ENCODE measurements at regions not wholly inside any gene's neighbourhood (a gene's known extent, or its start where the extent isn't known, plus 50 kb on each side); places are given as distances from the start of the nearest gene placed in this dataset.

DNA sequence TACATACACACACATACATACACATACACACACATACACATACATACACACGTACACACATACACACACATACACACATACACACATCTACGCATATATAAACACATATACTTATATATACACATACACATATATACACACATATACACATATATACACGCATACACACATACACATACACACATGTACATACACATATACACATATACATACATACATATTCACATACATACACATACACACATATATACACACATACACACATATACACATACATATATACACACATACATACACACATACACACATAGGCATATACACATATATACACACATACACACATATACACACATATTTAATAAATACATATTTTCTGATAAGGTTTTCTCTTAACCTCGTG, 324.0 kb downstream of the RPS6KC1 start:
- DNase-seq, result no peak

- DNase-seq, result no peak
Measured at GRCh38 chr1:213376862-213377372, 325.9 kb downstream of the RPS6KC1 start.

DNA sequence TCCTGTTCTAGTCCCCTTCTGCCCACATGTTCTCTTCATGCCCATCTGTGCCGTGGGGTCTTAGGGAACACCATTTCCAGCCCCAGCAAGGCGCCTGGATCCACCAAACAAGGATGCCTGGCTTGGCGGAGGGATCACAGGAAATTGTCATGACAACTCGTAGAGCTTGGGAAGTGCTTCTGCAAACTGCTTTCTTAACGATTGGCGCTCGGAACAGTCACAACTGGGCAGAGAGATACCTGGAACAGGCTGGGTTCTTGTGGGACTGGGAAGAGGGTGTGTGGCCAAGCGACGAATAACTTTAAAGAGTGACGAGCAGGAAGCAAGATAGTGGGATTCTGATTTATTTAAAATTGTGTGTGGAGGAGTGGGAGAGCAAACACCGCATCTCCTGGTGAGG, 329.8 kb downstream of the RPS6KC1 start:
- DNase-seq, result no peak

DNA sequence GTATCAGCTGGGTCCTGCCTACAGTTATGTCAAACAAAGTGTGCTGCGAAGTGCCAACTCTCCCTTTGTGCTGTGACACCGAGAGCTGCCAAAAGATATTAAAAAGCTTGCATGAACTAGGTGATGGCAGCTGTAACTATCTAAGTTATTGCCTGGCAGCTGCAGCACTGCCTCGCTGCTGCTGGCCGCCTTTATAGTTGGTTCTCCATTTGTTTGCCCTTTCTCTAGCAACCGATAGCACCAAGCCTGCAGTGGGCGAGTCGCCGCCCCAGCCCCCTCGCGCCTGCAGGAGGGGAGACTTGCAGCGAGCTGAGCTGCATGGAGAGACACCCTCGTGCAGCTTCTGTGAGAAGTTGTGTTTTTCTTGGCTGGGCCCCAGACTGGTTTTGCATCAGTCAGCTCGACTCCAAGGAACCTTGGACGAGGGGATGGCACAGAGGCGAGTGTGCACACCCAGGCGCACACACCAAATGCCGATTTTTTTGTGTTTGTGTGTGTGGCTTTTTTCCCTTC, 330.6 kb downstream of the RPS6KC1 start:
- DNase-seq, result no peak

DNA sequence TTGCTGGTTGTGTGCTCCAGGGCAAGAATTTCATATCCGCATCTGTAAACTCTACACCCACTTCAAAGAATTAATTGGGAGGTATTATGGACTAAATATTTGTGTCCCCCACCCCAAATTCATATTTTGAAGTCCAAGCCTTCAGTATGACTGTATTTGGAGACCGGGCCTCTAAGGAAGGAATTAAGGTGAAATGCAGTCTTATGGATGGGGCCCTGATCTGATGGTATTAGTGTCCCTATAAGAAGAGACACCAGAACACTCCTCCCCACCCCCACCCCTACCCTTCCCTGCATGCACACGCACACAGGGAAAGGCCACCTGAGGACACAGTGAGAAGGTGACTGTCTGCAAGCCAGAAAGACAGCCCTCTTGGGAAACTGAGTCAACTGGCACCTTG, 332.4 kb downstream of the RPS6KC1 start:
- DNase-seq, result no peak

DNA sequence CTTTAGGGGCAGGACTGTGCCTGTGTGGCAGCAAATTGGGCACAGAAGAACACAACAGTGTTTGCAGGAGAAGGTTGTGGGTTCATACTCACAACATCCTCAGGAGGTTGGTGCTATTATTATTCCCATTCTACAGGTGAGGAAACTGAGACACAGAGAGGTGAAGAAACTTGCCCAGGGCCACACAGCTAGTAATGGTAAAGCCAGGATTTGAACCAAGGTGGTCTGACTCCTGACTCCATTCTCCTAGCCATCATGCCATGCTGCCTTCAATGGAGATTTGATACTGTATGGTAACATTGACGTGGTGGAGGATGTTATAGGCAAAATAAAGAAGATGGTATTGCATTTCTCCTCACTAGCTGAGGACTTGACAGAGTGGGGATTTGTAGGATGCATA, 334.2 kb downstream of the RPS6KC1 start:
- no peak for DNase-seq

GRCh38 chr1:213385806-213386324, 334.8 kb downstream of the RPS6KC1 start:
- DNase-seq, result no peak

DNA sequence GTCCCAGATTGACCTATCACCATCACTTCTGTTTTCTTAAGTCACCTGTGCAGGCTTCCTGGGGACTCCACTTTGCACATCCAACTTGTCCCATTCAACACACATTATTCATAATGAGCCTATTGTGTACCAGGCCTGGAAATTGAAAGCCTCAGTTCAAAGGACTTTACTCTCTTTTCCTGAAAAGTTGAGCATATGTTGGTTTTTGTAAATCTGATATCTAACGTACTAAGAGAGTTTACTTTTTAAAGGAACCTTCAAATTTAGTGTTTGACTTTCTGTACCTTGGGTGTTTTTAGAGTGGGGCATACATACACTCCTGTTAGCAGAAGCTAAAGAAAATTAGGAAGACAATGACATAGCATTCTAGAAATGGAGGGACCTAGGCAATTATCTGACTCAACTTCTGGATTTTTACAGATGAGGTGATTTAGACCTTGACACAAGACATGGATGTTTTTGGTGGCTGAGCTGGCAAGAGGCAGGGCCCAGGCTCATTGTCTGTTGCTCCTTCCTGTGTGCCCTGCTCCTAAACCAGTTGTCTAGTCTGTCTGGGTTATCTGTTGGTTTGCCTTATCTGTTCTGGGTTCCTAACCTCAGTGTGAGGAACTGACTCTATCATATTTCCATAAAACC, 336.5 kb downstream of the RPS6KC1 start:
- no peak for DNase-seq

GRCh38 chr1:213388199-213388598, 337.2 kb downstream of the RPS6KC1 start:
- DNase-seq, result no peak

DNA sequence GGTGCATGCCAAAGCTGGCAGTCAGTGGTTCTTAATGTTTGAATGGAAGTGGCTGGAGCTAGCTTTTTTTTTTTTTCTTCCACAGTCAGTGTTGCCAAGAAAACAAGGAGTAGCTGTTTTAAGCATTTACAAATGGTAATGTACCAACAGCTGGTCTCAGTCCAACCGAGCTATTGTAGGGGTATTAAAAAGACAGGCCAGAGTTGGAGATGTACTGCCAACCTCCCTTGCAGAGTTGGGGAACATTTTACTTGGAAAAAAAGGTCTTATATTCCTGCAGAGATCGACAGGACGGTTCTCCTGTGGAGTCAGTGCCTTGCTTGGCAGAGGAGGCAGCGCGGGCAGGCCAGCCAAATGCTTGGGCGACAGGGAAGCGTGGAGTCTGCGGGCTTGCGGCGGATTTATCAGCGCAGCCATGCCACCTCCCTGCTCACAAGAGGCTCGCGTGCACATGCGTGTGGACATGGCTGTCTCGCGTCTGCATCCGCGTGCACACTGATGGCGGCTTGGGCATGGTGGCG, 338.1 kb downstream of the RPS6KC1 start:
- no peak for DNase-seq

- no peak for DNase-seq
Measured at GRCh38 chr1:213391445-213391844, 340.4 kb downstream of the RPS6KC1 start.

- no peak for DNase-seq
Measured at GRCh38 chr1:213393860-213394259, 342.8 kb downstream of the RPS6KC1 start.

- DNase-seq, result no peak
Measured at GRCh38 chr1:213394837-213395236, 343.8 kb downstream of the RPS6KC1 start.

DNA sequence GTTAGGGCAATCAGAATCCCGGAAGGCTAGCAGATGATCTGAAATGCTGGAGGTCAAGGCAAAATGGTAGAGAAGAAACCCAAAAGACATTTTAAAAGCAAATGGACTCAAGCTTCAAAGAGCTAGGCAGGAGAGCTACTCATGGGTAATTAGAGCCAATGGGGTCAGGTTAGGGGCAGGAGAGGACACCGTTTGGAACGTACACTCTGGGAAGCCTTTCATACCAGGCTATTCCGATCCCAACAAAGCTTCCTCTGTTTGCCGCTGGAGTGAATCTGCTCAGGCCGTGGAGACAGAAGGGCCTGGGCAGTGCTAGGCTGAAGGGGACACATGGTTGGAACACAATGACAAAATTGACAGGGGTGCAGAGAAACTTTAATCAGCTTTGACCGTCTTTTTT, 346.6 kb downstream of the RPS6KC1 start:
- DNase-seq, result no peak

DNA sequence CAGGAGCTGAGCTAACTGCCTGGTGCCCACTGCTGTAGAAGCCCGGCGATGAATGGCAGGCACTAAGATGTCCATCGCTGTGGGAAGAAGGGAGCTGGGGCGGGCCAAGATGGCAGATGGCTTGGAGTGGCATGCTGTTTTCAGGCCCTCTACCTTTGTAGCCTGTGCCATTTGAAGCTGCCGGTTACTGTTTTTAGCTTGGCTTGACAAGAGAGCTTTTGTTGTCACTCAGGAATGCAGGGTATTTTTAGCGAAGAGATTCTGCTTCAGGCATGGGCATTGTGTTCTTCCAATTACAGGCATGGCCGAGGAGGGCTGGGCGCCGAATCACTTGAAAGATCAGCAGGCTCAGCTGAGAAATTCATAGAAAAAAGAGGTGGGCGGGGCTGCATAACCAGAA, 348.7 kb downstream of the RPS6KC1 start:
- DNase-seq, result no peak

- DNase-seq, result no peak
Measured at GRCh38 chr1:213409208-213409631, 358.2 kb downstream of the RPS6KC1 start.

- DNase-seq, result no peak
Measured at GRCh38 chr1:213409971-213410370, 358.9 kb downstream of the RPS6KC1 start.

GRCh38 chr1:213414346-213414745, 363.3 kb downstream of the RPS6KC1 start:
- DNase-seq, result no peak

DNA sequence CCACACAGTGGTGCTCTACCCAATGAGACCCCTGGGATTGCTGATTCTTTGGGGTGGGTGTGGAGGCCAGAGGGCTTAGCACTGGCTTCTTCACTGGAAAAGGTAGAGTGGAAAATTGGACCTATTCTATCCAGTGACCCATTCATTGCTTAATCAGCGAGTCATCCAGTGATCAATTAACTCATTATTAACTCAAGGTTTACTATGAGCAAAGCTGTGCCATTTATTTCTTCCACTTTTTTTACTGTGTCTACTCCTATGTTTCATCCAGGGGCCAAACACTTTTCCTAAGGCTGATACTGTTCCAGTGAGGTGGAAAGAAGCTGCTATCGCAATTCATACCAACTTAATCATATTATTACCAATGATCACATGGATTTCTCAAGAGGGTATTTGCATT, 363.9 kb downstream of the RPS6KC1 start:
- no peak for DNase-seq

DNA sequence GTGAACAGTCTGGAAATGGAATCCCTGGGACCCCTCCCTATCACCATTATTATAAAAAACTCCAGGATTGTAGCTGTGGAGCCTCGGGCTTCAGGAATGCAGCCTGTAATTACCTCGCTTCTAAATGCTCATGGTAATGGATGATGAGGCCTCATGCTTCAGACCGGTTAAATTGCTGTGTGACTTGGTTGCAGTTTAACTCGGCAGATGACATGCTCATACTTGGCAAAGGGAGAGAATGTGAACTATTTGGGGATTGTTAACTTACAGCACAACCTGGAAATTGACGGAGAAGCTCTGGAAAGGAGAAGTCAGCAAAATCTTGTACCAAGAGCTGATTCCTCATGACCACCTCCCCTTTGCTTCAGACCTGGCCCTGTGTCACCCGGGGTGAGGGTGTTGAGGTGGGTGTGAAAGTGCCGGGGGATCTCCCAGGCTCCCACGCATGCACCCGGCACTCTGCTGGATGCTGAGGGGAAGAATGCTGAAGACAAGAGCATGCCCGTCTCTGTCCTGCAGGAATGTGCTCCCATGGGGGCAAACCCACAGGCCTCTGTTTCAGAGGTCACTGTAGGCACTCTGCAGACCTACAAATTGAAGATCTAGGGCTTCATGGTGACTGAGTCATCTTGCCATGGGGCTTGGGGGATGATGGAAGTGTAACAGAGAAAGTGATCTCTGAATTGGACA, 364.8 kb downstream of the RPS6KC1 start:
- DNase-seq, result no peak

DNA sequence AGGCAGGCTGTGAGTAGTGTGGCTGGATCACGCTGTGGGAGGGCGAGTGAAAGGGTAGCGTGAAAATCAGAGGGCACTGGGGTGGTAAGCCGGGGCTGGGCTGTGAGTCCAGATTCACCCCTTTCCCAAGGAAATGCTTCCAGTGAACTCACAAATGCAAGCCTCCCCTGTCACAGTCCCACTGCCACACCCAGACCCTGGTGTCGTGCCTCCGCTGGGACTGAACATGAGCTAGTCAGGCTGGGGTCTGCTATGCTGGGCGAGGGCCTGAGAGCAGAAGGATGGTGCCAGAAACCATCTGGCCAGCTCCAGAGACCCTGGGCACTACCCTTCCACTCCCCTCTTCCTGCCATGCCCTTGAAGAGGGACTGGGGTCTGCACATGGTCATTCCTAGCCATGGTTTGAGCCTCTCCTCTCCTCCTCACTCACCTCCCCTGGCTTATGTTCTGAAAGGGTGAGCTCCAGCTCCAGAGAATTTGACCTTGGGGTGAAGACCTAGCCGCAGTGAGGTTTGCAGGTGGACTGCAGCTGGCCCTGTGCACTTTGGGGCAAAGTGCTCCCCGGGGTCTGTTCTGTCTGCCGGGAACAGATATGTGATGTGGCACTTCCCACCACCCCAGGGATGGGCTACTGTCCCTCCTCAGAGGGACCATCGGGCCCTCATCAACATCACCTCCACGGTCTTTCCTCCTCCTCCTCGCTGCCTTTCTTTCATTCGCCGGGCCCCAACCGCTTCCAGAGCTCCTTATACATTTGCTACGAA, 365.6 kb downstream of the RPS6KC1 start:
- no peak for DNase-seq

- DNase-seq, result no peak
Measured at GRCh38 chr1:213417225-213417820, 366.3 kb downstream of the RPS6KC1 start.

- no peak for DNase-seq
Measured at GRCh38 chr1:213417846-213418245, 366.8 kb downstream of the RPS6KC1 start.
